ENCODE measurements at regions not wholly inside any gene's neighbourhood (a gene's known extent, or its start where the extent isn't known, plus 50 kb on each side); places are given as distances from the start of the nearest gene placed in this dataset.

DNA sequence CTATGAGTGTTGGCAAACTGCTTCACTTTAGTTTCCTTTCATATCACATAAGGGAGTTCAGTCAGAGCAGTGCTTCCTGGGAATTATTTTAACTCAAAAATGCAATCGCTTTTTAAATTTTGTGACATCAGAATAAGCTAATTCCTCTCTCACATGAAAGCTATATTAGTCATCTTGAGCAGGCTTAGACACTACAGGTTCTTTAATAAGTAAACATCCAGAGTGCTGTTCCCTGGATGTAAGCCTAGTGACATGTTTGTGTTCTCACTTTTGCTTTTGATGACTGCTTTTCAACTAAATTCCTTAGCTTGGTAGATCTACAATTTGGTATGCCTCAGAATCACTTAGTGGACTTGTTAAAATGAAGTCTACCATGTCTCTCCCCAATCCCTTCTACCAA lies 252.7 kb upstream of the POU3F2 start:
- TF ChIP-seq CTCF (IDR thresholded peaks at IDR 0.05; ENCODE audit: insufficient read depth, low read length) (no peak), POLR2AphosphoS5 (IDR thresholded peaks at IDR 0.05; ENCODE audit: low read depth) (no peak), REST (IDR thresholded peaks at IDR 0.05; ENCODE audit: insufficient replicate concordance, low read depth) (no peak), GABPA (IDR thresholded peaks at IDR 0.05; ENCODE audit: low read depth) (no peak), SPI1 (IDR thresholded peaks at IDR 0.05; ENCODE audit: borderline replicate concordance, low read depth) (no peak)
- Histone ChIP-seq H3K27ac (replicated peaks) (no peak overlapping the region), H3K4me3 (replicated peaks; ENCODE audit: insufficient read depth, low read length) (no peak overlapping the region), H3K27me3 (ENCODE audit: insufficient read depth, poor library complexity, severe bottlenecking) (no peaks in the 10 kb centered on the region)
- no peak for DNase-seq (ENCODE audit: low read depth in 1 of 2, low spot score in 1 of 2)

- no peak overlapping the region for H3K27ac ChIP-seq (replicated peaks)
- H3K4me3 ChIP-seq (replicated peaks; ENCODE audit: insufficient read depth, low read length), result no peak overlapping the region
- TF ChIP-seq GABPA (IDR thresholded peaks at IDR 0.05; ENCODE audit: low read depth), result no peak
- TF ChIP-seq REST (IDR thresholded peaks at IDR 0.05; ENCODE audit: insufficient replicate concordance, low read depth), result no peak
- no peak for TF ChIP-seq SPI1 (IDR thresholded peaks at IDR 0.05; ENCODE audit: borderline replicate concordance, low read depth)
- DNase-seq (ENCODE audit: low read depth in 1 of 2, low spot score in 1 of 2), result no peak
- H3K27me3 ChIP-seq (ENCODE audit: insufficient read depth, poor library complexity, severe bottlenecking), result no peaks in the 10 kb centered on the region
Observed at GRCh38 chr6:98583506-98583905, 250.9 kb upstream of the POU3F2 start.

GRCh38 chr6:98586163-98586562 lies 248.2 kb upstream of the POU3F2 start:
- no peaks in the 10 kb centered on the region for H3K27me3 ChIP-seq (ENCODE audit: insufficient read depth, poor library complexity, severe bottlenecking)
- DNase-seq (ENCODE audit: low read depth in 1 of 2, low spot score in 1 of 2), result no peak
- no peak overlapping the region for H3K4me3 ChIP-seq (replicated peaks; ENCODE audit: insufficient read depth, low read length)
- no peak for TF ChIP-seq CTCF (IDR thresholded peaks at IDR 0.05; ENCODE audit: insufficient read depth, low read length)
- TF ChIP-seq POLR2AphosphoS5 (IDR thresholded peaks at IDR 0.05; ENCODE audit: low read depth), result no peak
- TF ChIP-seq REST (IDR thresholded peaks at IDR 0.05; ENCODE audit: insufficient replicate concordance, low read depth), result no peak
- H3K27ac ChIP-seq (replicated peaks), result no peak overlapping the region

DNA sequence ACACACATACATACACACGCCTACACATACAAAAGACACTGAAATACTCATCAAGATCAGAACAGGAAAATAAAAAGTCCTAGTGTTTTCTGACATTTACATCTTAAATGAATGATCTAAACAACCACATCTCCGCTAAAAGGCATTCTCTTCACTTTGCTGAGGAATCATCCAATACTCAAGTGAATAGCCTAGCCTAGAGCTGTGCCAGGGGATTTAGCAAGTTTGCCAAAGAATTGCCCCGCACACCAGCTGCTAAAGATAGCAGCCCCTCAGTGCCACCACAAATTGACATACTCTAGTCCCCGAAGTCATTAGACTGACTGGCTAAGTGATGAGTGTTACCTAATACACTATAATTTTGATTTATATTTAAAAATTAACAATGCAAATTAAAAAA lies 246.8 kb upstream of the POU3F2 start:
- Histone ChIP-seq H3K4me3 (replicated peaks; ENCODE audit: insufficient read depth, low read length) (no peak overlapping the region), H3K27me3 (ENCODE audit: insufficient read depth, poor library complexity, severe bottlenecking) (no peaks in the 10 kb centered on the region), H3K27ac (replicated peaks) (no peak overlapping the region)
- TF ChIP-seq GABPA (IDR thresholded peaks at IDR 0.05; ENCODE audit: low read depth) (no peak), REST (IDR thresholded peaks at IDR 0.05; ENCODE audit: insufficient replicate concordance, low read depth) (no peak), CTCF (IDR thresholded peaks at IDR 0.05; ENCODE audit: insufficient read depth, low read length) (no peak), POLR2AphosphoS5 (IDR thresholded peaks at IDR 0.05; ENCODE audit: low read depth) (no peak), SPI1 (IDR thresholded peaks at IDR 0.05; ENCODE audit: borderline replicate concordance, low read depth) (no peak)
- no peak for DNase-seq (ENCODE audit: low read depth in 1 of 2, low spot score in 1 of 2)

Measured in HL-60 (cell line).